ENCODE measurements at regions not wholly inside any gene's neighbourhood (a gene's known extent, or its start where the extent isn't known, plus 50 kb on each side); places are given as distances from the start of the nearest gene placed in this dataset.

DNA sequence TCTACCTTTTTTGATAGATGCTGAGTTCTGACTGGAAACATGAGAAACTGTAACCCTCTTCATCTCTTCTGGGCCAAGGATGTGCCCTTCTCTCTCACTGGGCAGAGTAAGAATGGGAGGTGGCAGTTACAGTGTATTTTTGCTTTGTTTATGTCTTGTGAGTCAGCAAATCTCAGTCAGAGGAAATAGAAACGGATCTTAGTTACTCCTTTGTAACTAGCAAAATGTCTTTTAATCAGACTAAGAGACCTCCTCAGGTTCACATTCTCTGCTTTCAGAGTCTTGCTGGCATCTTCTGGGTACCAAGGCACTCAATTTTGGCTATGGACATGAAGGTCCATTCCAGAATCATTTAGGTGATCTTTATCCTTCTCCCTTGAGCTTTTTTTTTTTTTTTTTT lies 70.9 kb downstream of the HHEX start:
- no peak for TF ChIP-seq RAD21 (IDR thresholded peaks at IDR 0.05; ENCODE audit: low read depth)
- no peak for TF ChIP-seq TEAD4 (IDR thresholded peaks at IDR 0.05)
- no peak for TF ChIP-seq FOXM1 (IDR thresholded peaks at IDR 0.05; ENCODE audit: borderline replicate concordance, low read depth)
- TF ChIP-seq, protein P1, sequence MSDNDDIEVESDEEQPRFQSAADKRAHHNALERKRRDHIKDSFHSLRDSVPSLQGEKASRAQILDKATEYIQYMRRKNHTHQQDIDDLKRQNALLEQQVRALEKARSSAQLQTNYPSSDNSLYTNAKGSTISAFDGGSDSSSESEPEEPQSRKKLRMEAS (IDR thresholded peaks at IDR 0.05), result no peak
- no peak for TF ChIP-seq TAF1 (IDR thresholded peaks at IDR 0.05; ENCODE audit: low read depth)
- no peak for TF ChIP-seq CEBPB (IDR thresholded peaks at IDR 0.05)
- no peak for TF ChIP-seq EP300 (IDR thresholded peaks at IDR 0.05; ENCODE audit: borderline replicate concordance)
- no peak for TF ChIP-seq TCF12 (IDR thresholded peaks at IDR 0.05; ENCODE audit: low read depth)
- no peak for TF ChIP-seq ZBTB7A (IDR thresholded peaks at IDR 0.05; ENCODE audit: low read depth)
- TF ChIP-seq NFIC (IDR thresholded peaks at IDR 0.05), result no peak

DNA sequence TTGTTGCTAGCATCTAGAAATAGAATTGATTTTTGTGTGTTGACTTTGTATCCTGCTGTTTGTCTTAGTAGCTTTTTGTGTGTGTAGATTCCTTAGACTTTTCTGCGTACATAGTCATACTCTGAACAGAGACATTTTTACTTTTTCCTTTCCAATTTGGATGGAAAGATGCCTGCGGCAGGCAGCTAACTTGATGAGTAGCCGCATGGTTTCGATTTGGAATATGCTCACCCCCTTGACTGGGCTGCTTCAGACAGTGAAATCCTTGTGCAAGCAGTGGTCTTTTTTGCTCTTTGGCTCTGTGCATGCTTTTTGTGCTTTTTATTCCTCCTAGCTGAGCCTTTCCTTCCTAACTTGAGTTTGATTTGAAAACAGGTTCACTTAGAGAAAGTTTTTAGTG lies 71.8 kb downstream of the HHEX start:
- no peak for TF ChIP-seq FOXM1 (IDR thresholded peaks at IDR 0.05; ENCODE audit: borderline replicate concordance, low read depth)
- TF ChIP-seq YY1 (IDR thresholded peaks at IDR 0.05; ENCODE audit: low read depth), result no peak
- TF ChIP-seq TEAD4 (IDR thresholded peaks at IDR 0.05), result no peak
- TF ChIP-seq, protein P2, sequence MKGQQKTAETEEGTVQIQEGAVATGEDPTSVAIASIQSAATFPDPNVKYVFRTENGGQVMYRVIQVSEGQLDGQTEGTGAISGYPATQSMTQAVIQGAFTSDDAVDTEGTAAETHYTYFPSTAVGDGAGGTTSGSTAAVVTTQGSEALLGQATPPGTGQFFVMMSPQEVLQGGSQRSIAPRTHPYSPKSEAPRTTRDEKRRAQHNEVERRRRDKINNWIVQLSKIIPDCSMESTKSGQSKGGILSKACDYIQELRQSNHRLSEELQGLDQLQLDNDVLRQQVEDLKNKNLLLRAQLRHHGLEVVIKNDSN (IDR thresholded peaks at IDR 0.05), result no peak
- no peak for TF ChIP-seq CEBPB (IDR thresholded peaks at IDR 0.05)
- no peak for TF ChIP-seq EP300 (IDR thresholded peaks at IDR 0.05; ENCODE audit: borderline replicate concordance)
- TF ChIP-seq, protein P3, sequence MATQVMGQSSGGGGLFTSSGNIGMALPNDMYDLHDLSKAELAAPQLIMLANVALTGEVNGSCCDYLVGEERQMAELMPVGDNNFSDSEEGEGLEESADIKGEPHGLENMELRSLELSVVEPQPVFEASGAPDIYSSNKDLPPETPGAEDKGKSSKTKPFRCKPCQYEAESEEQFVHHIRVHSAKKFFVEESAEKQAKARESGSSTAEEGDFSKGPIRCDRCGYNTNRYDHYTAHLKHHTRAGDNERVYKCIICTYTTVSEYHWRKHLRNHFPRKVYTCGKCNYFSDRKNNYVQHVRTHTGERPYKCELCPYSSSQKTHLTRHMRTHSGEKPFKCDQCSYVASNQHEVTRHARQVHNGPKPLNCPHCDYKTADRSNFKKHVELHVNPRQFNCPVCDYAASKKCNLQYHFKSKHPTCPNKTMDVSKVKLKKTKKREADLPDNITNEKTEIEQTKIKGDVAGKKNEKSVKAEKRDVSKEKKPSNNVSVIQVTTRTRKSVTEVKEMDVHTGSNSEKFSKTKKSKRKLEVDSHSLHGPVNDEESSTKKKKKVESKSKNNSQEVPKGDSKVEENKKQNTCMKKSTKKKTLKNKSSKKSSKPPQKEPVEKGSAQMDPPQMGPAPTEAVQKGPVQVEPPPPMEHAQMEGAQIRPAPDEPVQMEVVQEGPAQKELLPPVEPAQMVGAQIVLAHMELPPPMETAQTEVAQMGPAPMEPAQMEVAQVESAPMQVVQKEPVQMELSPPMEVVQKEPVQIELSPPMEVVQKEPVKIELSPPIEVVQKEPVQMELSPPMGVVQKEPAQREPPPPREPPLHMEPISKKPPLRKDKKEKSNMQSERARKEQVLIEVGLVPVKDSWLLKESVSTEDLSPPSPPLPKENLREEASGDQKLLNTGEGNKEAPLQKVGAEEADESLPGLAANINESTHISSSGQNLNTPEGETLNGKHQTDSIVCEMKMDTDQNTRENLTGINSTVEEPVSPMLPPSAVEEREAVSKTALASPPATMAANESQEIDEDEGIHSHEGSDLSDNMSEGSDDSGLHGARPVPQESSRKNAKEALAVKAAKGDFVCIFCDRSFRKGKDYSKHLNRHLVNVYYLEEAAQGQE (IDR thresholded peaks at IDR 0.05; ENCODE audit: low read depth), result no peak
- TF ChIP-seq EGR1 (IDR thresholded peaks at IDR 0.05), result no peak
- TF ChIP-seq CREB1 (IDR thresholded peaks at IDR 0.05; ENCODE audit: low read depth), result no peak
- TF ChIP-seq RAD21 (IDR thresholded peaks at IDR 0.05; ENCODE audit: low read depth), result no peak
- TF ChIP-seq NFIC (IDR thresholded peaks at IDR 0.05), result no peak
- no peak for TF ChIP-seq ZBTB7A (IDR thresholded peaks at IDR 0.05; ENCODE audit: low read depth)
- TF ChIP-seq TAF1 (IDR thresholded peaks at IDR 0.05; ENCODE audit: low read depth), result no peak

DNA sequence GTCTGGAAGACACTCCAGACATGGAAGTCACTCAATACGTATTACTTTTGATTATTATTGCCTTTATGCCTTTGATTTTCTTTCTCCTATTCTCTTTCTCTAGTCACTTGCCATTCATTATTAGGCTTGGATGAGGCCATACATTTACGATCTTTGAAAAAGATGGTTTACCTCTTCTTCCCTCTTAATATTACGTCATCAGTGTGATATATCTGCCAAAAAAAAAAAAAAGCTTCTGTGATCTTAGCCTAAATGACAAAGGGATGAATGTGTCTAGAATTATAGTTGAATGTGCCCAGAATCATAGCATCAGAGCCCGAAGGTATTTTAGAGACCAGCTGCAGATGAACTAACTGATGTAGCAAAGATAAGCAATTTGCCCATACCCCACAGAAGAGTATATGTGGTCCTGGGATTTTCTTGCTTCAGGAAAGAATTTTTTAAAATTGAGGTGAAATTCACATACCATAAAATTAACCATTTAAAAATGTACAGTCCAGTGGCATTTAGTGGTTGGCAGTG lies 73.9 kb downstream of the HHEX start:
- TF ChIP-seq, protein P1 (IDR thresholded peaks at IDR 0.05), result no peak
- TF ChIP-seq, protein P2 (IDR thresholded peaks at IDR 0.05), result no peak
- TF ChIP-seq EP300 (IDR thresholded peaks at IDR 0.05; ENCODE audit: borderline replicate concordance), result no peak
- TF ChIP-seq RAD21 (IDR thresholded peaks at IDR 0.05; ENCODE audit: low read depth), result no peak
- TF ChIP-seq TCF12 (IDR thresholded peaks at IDR 0.05; ENCODE audit: low read depth), result no peak
- TF ChIP-seq EGR1 (IDR thresholded peaks at IDR 0.05), result no peak
- TF ChIP-seq, protein P3 (IDR thresholded peaks at IDR 0.05; ENCODE audit: low read depth), result no peak
- TF ChIP-seq CREB1 (IDR thresholded peaks at IDR 0.05; ENCODE audit: low read depth), result no peak
- TF ChIP-seq TEAD4 (IDR thresholded peaks at IDR 0.05), result no peak
- TF ChIP-seq ZBTB7A (IDR thresholded peaks at IDR 0.05; ENCODE audit: low read depth), result no peak
- TF ChIP-seq YY1 (IDR thresholded peaks at IDR 0.05; ENCODE audit: low read depth), result no peak
- TF ChIP-seq CEBPB (IDR thresholded peaks at IDR 0.05), result no peak
- no peak for TF ChIP-seq NFIC (IDR thresholded peaks at IDR 0.05)
- TF ChIP-seq FOXM1 (IDR thresholded peaks at IDR 0.05; ENCODE audit: borderline replicate concordance, low read depth), result no peak
- TF ChIP-seq TAF1 (IDR thresholded peaks at IDR 0.05; ENCODE audit: low read depth), result no peak

DNA sequence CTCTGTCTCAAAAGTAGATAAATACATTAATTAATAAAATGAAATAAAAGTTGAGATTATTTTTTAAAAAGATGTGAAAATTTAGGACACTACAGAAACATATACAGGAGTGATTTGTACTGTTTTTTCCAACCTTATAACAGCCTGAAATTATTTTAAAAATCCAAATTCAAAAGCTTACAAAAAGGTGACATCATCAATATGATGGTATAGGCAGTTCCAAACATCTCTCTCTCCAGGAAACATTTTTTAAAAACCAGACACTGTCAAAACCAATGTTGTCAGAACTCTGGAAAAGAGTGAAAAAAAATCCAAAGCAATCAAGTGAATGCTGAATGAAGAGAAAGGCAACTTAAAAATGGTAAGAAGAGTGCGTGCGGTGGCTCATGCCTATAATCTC lies 76.7 kb downstream of the HHEX start:
- TF ChIP-seq EP300 (IDR thresholded peaks at IDR 0.05; ENCODE audit: borderline replicate concordance), result no peak
- TF ChIP-seq, protein P2 (IDR thresholded peaks at IDR 0.05), result no peak
- TF ChIP-seq NFIC (IDR thresholded peaks at IDR 0.05), result no peak
- TF ChIP-seq, protein P3 (IDR thresholded peaks at IDR 0.05; ENCODE audit: low read depth), result no peak
- TF ChIP-seq, protein P1 (IDR thresholded peaks at IDR 0.05), result no peak
- TF ChIP-seq FOXM1 (IDR thresholded peaks at IDR 0.05; ENCODE audit: borderline replicate concordance, low read depth), result no peak
- no peak for TF ChIP-seq CEBPB (IDR thresholded peaks at IDR 0.05)
- no peak for TF ChIP-seq ZBTB7A (IDR thresholded peaks at IDR 0.05; ENCODE audit: low read depth)
- no peak for TF ChIP-seq EGR1 (IDR thresholded peaks at IDR 0.05)
- no peak for TF ChIP-seq TAF1 (IDR thresholded peaks at IDR 0.05; ENCODE audit: low read depth)
- TF ChIP-seq TEAD4 (IDR thresholded peaks at IDR 0.05), result no peak
- TF ChIP-seq CREB1 (IDR thresholded peaks at IDR 0.05; ENCODE audit: low read depth), result no peak
- TF ChIP-seq TCF12 (IDR thresholded peaks at IDR 0.05; ENCODE audit: low read depth), result no peak
- no peak for TF ChIP-seq RAD21 (IDR thresholded peaks at IDR 0.05; ENCODE audit: low read depth)
- no peak for TF ChIP-seq YY1 (IDR thresholded peaks at IDR 0.05; ENCODE audit: low read depth)
